ENCODE measurements at regions not wholly inside any gene's neighbourhood (a gene's known extent, or its start where the extent isn't known, plus 50 kb on each side); places are given as distances from the start of the nearest gene placed in this dataset.

DNA sequence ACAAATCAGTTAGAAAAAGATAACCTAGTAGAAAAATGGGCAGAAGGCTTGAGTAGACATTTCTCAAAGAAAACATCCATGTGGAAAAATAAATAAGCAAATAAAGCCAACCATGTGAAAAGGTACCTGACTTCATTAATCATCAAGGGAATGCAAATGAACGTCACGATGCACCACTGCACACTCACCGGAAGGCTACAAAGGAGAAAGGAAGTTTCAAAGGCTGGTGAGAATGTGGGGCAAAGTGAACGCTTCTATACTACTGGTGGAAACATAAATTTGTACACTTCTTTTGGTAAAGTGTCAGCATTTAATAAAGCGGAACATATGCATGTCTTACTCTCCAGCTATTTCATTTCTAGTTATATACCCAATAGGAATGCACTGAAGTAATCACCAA is 166.8 kb downstream of the CSNK2A3 start:
- DNase-seq (ENCODE audit: low spot score in 2 of 2), result no peak
- H3K4me3 ChIP-seq (ENCODE audit: low read depth, poor library complexity, severe bottlenecking), result no peak overlapping the region
- TF ChIP-seq, protein P1, sequence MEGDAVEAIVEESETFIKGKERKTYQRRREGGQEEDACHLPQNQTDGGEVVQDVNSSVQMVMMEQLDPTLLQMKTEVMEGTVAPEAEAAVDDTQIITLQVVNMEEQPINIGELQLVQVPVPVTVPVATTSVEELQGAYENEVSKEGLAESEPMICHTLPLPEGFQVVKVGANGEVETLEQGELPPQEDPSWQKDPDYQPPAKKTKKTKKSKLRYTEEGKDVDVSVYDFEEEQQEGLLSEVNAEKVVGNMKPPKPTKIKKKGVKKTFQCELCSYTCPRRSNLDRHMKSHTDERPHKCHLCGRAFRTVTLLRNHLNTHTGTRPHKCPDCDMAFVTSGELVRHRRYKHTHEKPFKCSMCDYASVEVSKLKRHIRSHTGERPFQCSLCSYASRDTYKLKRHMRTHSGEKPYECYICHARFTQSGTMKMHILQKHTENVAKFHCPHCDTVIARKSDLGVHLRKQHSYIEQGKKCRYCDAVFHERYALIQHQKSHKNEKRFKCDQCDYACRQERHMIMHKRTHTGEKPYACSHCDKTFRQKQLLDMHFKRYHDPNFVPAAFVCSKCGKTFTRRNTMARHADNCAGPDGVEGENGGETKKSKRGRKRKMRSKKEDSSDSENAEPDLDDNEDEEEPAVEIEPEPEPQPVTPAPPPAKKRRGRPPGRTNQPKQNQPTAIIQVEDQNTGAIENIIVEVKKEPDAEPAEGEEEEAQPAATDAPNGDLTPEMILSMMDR (IDR thresholded peaks at IDR 0.05), result no peak
- TF ChIP-seq POLR2A (IDR thresholded peaks at IDR 0.05), result no peak
- intact Hi-C loops (cut with DNase I; ENCODE audit: low total_unique reads), result no loop called here
- 91 to 95% methylated on average over 5 of the region's 5 CpGs for WGBS, 2 donors

GRCh38 chr11:11182261-11182660 is 170.8 kb downstream of the CSNK2A3 start:
- H3K4me3 ChIP-seq (ENCODE audit: low read depth, poor library complexity, severe bottlenecking), result no peak overlapping the region
- TF ChIP-seq POLR2A (IDR thresholded peaks at IDR 0.05), result no peak
- TF ChIP-seq, protein P1 (IDR thresholded peaks at IDR 0.05), result no peak
- 90 to 95% methylated on average over 14 of the region's 14 CpGs for WGBS, 2 donors
- no peak for DNase-seq (ENCODE audit: low spot score in 2 of 2)
- intact Hi-C loops (cut with DNase I; ENCODE audit: low total_unique reads), result no loop called here

- no peak overlapping the region for H3K4me3 ChIP-seq (ENCODE audit: low read depth, poor library complexity, severe bottlenecking)
- 52 to 61% methylated on average over 3 of the region's 3 CpGs for WGBS, 2 donors
- TF ChIP-seq, protein P1 (IDR thresholded peaks at IDR 0.05), result no peak
- no peak for TF ChIP-seq POLR2A (IDR thresholded peaks at IDR 0.05)
- no peak for DNase-seq (ENCODE audit: low spot score in 2 of 2)
- intact Hi-C loops (cut with DNase I; ENCODE audit: low total_unique reads), result no loop called here
Observed at GRCh38 chr11:11178671-11179638, 174.1 kb downstream of the CSNK2A3 start.

GRCh38 chr11:11177156-11177808 is 175.8 kb downstream of the CSNK2A3 start:
- 56 to 58% methylated on average over 7 of the region's 7 CpGs for WGBS, 2 donors
- no peak overlapping the region for H3K4me3 ChIP-seq (ENCODE audit: low read depth, poor library complexity, severe bottlenecking)
- TF ChIP-seq, protein P1 (IDR thresholded peaks at IDR 0.05), result no peak
- no peak for TF ChIP-seq POLR2A (IDR thresholded peaks at IDR 0.05)
- intact Hi-C loops (cut with DNase I; ENCODE audit: low total_unique reads), result no loop called here
- no peak for DNase-seq (ENCODE audit: low spot score in 2 of 2)

GRCh38 chr11:11173316-11174025 is 179.6 kb downstream of the CSNK2A3 start:
- H3K4me3 ChIP-seq (ENCODE audit: low read depth, poor library complexity, severe bottlenecking), result no peak overlapping the region
- no peak for DNase-seq (ENCODE audit: low spot score in 2 of 2)
- TF ChIP-seq, protein P1 (IDR thresholded peaks at IDR 0.05), result no peak
- TF ChIP-seq POLR2A (IDR thresholded peaks at IDR 0.05), result no peak
- intact Hi-C loops (cut with DNase I; ENCODE audit: low total_unique reads), result no loop called here
- WGBS, 2 donors, result 62 to 69% methylated on average over 2 of the region's 2 CpGs
